A549 (cell line): ENCODE measurements at regions not wholly inside any gene's neighbourhood (a gene's known extent, or its start where the extent isn't known, plus 50 kb on each side); places are given as distances from the start of the nearest gene placed in this dataset.

Experiments
- ATAC-seq, 2 experiments: fragments of 200-7000 bp in 1 of 2; fragments of >200 bp in 1 of 2; cut with Nextera tagmentation in 1 of 2; cut with Tn5 transposase in 1 of 2; 3 replicates each; pipeline versions ENCODE4 v1.8.0 to v1.9.1; 2018 to 2020; ENCODE audit warnings: mild to moderate bottlenecking in 1 of 2, moderate library complexity in 1 of 2
- CTCF ChIA-PET: fragments of 300-600 bp; sonication (Branson Sonifier 250); formaldehyde crosslinking; extraction: SDS; loops from one replicate; lab custom pipeline; 2021; ENCODE audit warnings: antibody characterized with exemption, inconsistent platforms; lab: Yijun Ruan, JAX
- POLR2A ChIA-PET: fragments of 350-600 bp; formaldehyde crosslinking; extraction: SDS; loops from one replicate; lab custom pipeline; 2021; ENCODE audit warnings: antibody characterized with exemption, inconsistent platforms; lab: Yijun Ruan, JAX
- DNase-seq, 2 experiments: peaks; one replicate each; pipeline versions ENCODE4 v3.0.0 to v3.0.0-alpha.2; 2011 to 2016; ENCODE audit warnings: low read depth in 1 of 2, low spot score in 1 of 2
- FAIRE-seq: peaks from 2 replicates; lab custom pipeline; 2011; peaks lifted over from hg19 to GRCh38; lab: Jason Lieb, UNC
- H3K27ac ChIP-seq, 2 experiments: fragments of >200 bp; sonication (Bioruptor Twin); formaldehyde crosslinking; 3 replicates each; pipeline ENCODE4 v1.5.1; 2016 to 2017
- H3K4me1 ChIP-seq: fragments of >200 bp; sonication (Bioruptor Twin); formaldehyde crosslinking; 3 replicates; pipeline ENCODE4 v1.6.1; 2016
- H3K4me2 ChIP-seq: fragments of >200 bp; sonication (Bioruptor Twin); formaldehyde crosslinking; 3 replicates; pipeline ENCODE4 v1.6.1; 2016
- H3K4me3 ChIP-seq: fragments of >200 bp; sonication (Bioruptor Twin); formaldehyde crosslinking; 3 replicates; pipeline ENCODE4 v1.5.1; 2016
- H3K9me3 ChIP-seq: fragments of >200 bp; sonication (Bioruptor Twin); formaldehyde crosslinking; 3 replicates; pipeline ENCODE4 v1.6.1; 2016
- ATOH8 ChIP-seq: fragments of 250-450 bp; sonication (Bioruptor Pico); IDR thresholded peaks from 2 replicates; pipeline ENCODE4 v1.5.0; 2020; ENCODE audit warnings: low read depth, mild to moderate bottlenecking, moderate library complexity
- CBX2 ChIP-seq: fragments of 200-600 bp; sonication (generic); IDR thresholded peaks from 2 replicates; pipeline ENCODE4 v1.6.1; 2016; ENCODE audit warnings: low read depth, mild to moderate bottlenecking, borderline replicate concordance
- CHD2 ChIP-seq: fragments of 150-350 bp; IDR thresholded peaks from 2 replicates; pipeline ENCODE4 v1.6.1; 2014; ENCODE audit warnings: low read length; ENCODE audit not compliant: partially characterized antibody
- EHF ChIP-seq: fragments of 250-450 bp; sonication (Bioruptor Pico); IDR thresholded peaks from 2 replicates; pipeline ENCODE4 v1.5.0; 2020; ENCODE audit warnings: mild to moderate bottlenecking
- FOSB ChIP-seq: fragments of 250-450 bp; sonication (Bioruptor Pico); IDR thresholded peaks from 2 replicates; pipeline ENCODE4 v1.5.0; 2020; ENCODE audit warnings: mild to moderate bottlenecking, moderate library complexity
- HES2 ChIP-seq: fragments of >200 bp; sonication (Bioruptor Twin); formaldehyde crosslinking; IDR thresholded peaks from 2 replicates; pipeline ENCODE4 v1.6.1; 2016
- HEYL ChIP-seq: fragments of 250-450 bp; sonication (Bioruptor Pico); IDR thresholded peaks from 2 replicates; pipeline ENCODE4 v1.8.0; 2021; ENCODE audit warnings: mild to moderate bottlenecking, moderate library complexity
- HOXB13 ChIP-seq: fragments of 250-450 bp; sonication (Bioruptor Pico); IDR thresholded peaks from 2 replicates; pipeline ENCODE4 v1.5.0; 2020; ENCODE audit warnings: low read depth, mild to moderate bottlenecking, moderate library complexity
- HOXB5 ChIP-seq: fragments of 250-450 bp; sonication (Bioruptor Pico); IDR thresholded peaks from 2 replicates; pipeline ENCODE4 v1.5.0; 2020; ENCODE audit warnings: mild to moderate bottlenecking, moderate library complexity
- KDM1A ChIP-seq: fragments of 200-600 bp; sonication (generic); IDR thresholded peaks from 2 replicates; pipeline ENCODE4 v1.6.1; 2016; ENCODE audit warnings: low read depth, mild to moderate bottlenecking
- KDM5A ChIP-seq: fragments of 200-600 bp; sonication (generic); IDR thresholded peaks from 2 replicates; pipeline ENCODE4 v1.6.1; 2016; ENCODE audit warnings: antibody characterized with exemption, mild to moderate bottlenecking
- MAX ChIP-seq: IDR thresholded peaks from 2 replicates; pipeline ENCODE4 v1.6.1; 2012
- NFE2L2 ChIP-seq: fragments of 150-350 bp; conservative IDR thresholded peaks from 2 replicates; pipeline ENCODE4 v1.6.1; 2014; ENCODE audit warnings: low read length
- NPAS2 ChIP-seq: fragments of 250-450 bp; sonication (Bioruptor Pico); IDR thresholded peaks from 2 replicates; pipeline ENCODE4 v1.8.0; 2022; ENCODE audit warnings: mild to moderate bottlenecking, moderate library complexity, borderline replicate concordance
- PBX3 ChIP-seq: IDR thresholded peaks from 2 replicates; pipeline ENCODE4 v1.6.1; 2012
- POLR2AphosphoS2 ChIP-seq: conservative IDR thresholded peaks from 2 replicates; pipeline ENCODE4 v1.6.1; 2012; ENCODE audit warnings: low read length, improper control_type of control experiment, inconsistent platforms
- RARB ChIP-seq: fragments of 250-450 bp; sonication (Bioruptor Pico); IDR thresholded peaks from 2 replicates; pipeline ENCODE4 v1.8.0; 2021; ENCODE audit warnings: mild to moderate bottlenecking, moderate library complexity
- RCOR1 ChIP-seq: fragments of 150-350 bp; IDR thresholded peaks from 2 replicates; pipeline ENCODE4 v1.6.1; 2014; ENCODE audit warnings: antibody characterized with exemption, low read length, low read depth
- REST ChIP-seq: fragments of 200-600 bp; sonication (generic); IDR thresholded peaks from 2 replicates; pipeline ENCODE4 v1.6.1; 2016; ENCODE audit warnings: antibody characterized with exemption, mild to moderate bottlenecking, moderate library complexity
- ZC3H11A ChIP-seq: fragments of 450-650 bp; IDR thresholded peaks from 2 replicates; pipeline ENCODE4 v1.6.1; 2014; ENCODE audit warnings: antibody characterized with exemption, mild to moderate bottlenecking
- ZFP36 ChIP-seq: fragments of 450-650 bp; IDR thresholded peaks from 2 replicates; pipeline ENCODE4 v1.6.1; 2014; ENCODE audit warnings: borderline replicate concordance; ENCODE audit not compliant: partially characterized antibody
- WGBS: methylation state at CpG from one replicate; pipeline ENCODE4 v1.1.6; 2017; ENCODE audit errors: missing lambda C conversion rate; 5-methylcytosine and 5-hydroxymethylcytosine counted together

GRCh38 chr11:110785398-110785797, 73.2 kb upstream of the ARHGAP20 start:
- ChIA-PET POLR2A (no interaction called here), CTCF (interaction anchor here (1.5 kb wide), 1 partner anchor 445 kb away, joined by 3 read pairs; no protein-coding TSS in a partner anchor)
- ATAC-seq (no peak), DNase-seq (no peak), FAIRE-seq (no peak)
- Histone ChIP-seq H3K27ac (no peak overlapping the region), H3K9me3 (no peaks in the 10 kb centered on the region), H3K4me2 (no peak overlapping the region), H3K4me3 (no peak overlapping the region), H3K4me1 (no peaks in the 10 kb centered on the region)
- no peak for TF ChIP-seq MAX
- TF ChIP-seq EHF (CRISPR knock-in tag), result no peak
- TF ChIP-seq NPAS2, result no peak
- no peak for TF ChIP-seq HOXB5 (CRISPR knock-in tag)
- TF ChIP-seq FOSB (CRISPR knock-in tag), result no peak
- no peak for TF ChIP-seq RARB (CRISPR knock-in tag)
- TF ChIP-seq HEYL, result no peak
- TF ChIP-seq HES2, result no peak
- TF ChIP-seq CBX2, result no peak
- no peak for TF ChIP-seq PBX3
- TF ChIP-seq CHD2, result no peak
- WGBS, result 6% methylated on average over 2 of the region's 2 CpGs

- Histone ChIP-seq H3K4me1 (no peaks in the 10 kb centered on the region), H3K9me3 (no peaks in the 10 kb centered on the region), H3K4me3 (no peak overlapping the region), H3K4me2 (no peak overlapping the region), H3K27ac (no peak overlapping the region)
- DNase-seq (no peak), FAIRE-seq (no peak), ATAC-seq (no peak)
- POLR2A ChIA-PET, result no interaction called here
- 2% methylated on average over 2 of the region's 2 CpGs for WGBS
- CTCF ChIA-PET, result no interaction called here
- TF ChIP-seq HOXB5 (CRISPR knock-in tag), result no peak
- no peak for TF ChIP-seq POLR2AphosphoS2
- TF ChIP-seq HOXB13 (CRISPR knock-in tag), result no peak
- no peak for TF ChIP-seq FOSB (CRISPR knock-in tag)
- no peak for TF ChIP-seq REST
- no peak for TF ChIP-seq KDM5A
- TF ChIP-seq ATOH8, result no peak
- TF ChIP-seq PBX3, result no peak
- TF ChIP-seq NFE2L2, result no peak
- TF ChIP-seq HES2, result no peak
- no peak for TF ChIP-seq ZFP36
- TF ChIP-seq ZC3H11A, result no peak
- TF ChIP-seq KDM1A, result no peak
- TF ChIP-seq CBX2, result no peak
- no peak for TF ChIP-seq HEYL
- TF ChIP-seq RCOR1, result no peak
- no peak for TF ChIP-seq MAX
Measured at GRCh38 chr11:110782616-110783015, 70.4 kb upstream of the ARHGAP20 start.
